Naive thymus-derived CD4-positive, alpha-beta T cell (primary cell): ENCODE measurements at regions not wholly inside any gene's neighbourhood (a gene's known extent, or its start where the extent isn't known, plus 50 kb on each side); places are given as distances from the start of the nearest gene placed in this dataset.

Experiments used
- ATAC-seq: fragments of 150-1000 bp; cut with Tn5 transposase; 2 replicates; pipeline ENCODE4 v1.10.0; 2021; ENCODE audit warnings: mild to moderate bottlenecking, moderate library complexity
- CTCF ChIA-PET: fragments of 350-600 bp; sonication (Branson Sonifier 250); formaldehyde crosslinking; loops from one replicate; lab custom pipeline; 2021; ENCODE audit warnings: antibody characterized with exemption; lab: Charles Lee
- POLR2A ChIA-PET: fragments of 350-600 bp; sonication (Branson Sonifier 250); formaldehyde crosslinking; loops from one replicate; lab custom pipeline; 2021; ENCODE audit warnings: antibody characterized with exemption, inconsistent platforms; lab: Charles Lee
- DNase-seq, 9 donors: peaks; one replicate each; pipeline versions ENCODE4 v3.0.0 to v3.0.0-alpha.2; 2020 to 2022; ENCODE audit warnings: mixed read lengths in 1 of 9
- H3K27ac ChIP-seq: one replicate; pipeline ENCODE4 v1.7.0; 2013; ENCODE audit warnings: mild to moderate bottlenecking, low read depth, low read length, moderate library complexity
- H3K27me3 ChIP-seq, 2 donors: one replicate each; pipeline ENCODE4 v1.7.0; 2013; ENCODE audit warnings: low read length in 2 of 2, mild to moderate bottlenecking in 2 of 2, moderate library complexity in 2 of 2; ENCODE audit not compliant: control insufficient read depth in 2 of 2, insufficient read depth in 2 of 2
- H3K36me3 ChIP-seq, 3 experiments: 1 replicate in 2 of 3; 2 replicates in 1 of 3; pipeline ENCODE4 v1.7.0; 2013; ENCODE audit warnings: low read length in 3 of 3, mild to moderate bottlenecking in 3 of 3, moderate library complexity in 1 of 3; ENCODE audit not compliant: insufficient read depth in 3 of 3, control insufficient read depth in 2 of 3
- H3K4me1 ChIP-seq, 2 donors: one replicate each; pipeline ENCODE4 v1.7.0; 2013; ENCODE audit warnings: low read length in 2 of 2, mild to moderate bottlenecking in 2 of 2, moderate library complexity in 1 of 2; ENCODE audit not compliant: control insufficient read depth in 2 of 2, insufficient read depth in 2 of 2
- H3K4me3 ChIP-seq: 2 replicates; pipeline ENCODE4 v1.7.0; 2013; ENCODE audit warnings: mild to moderate bottlenecking, low read length
- H3K9me3 ChIP-seq, 3 experiments: 1 replicate in 2 of 3; 2 replicates in 1 of 3; pipeline ENCODE4 v1.7.0; 2013; ENCODE audit warnings: low read length in 3 of 3; ENCODE audit not compliant: control insufficient read depth in 2 of 3
- H3K27ac Mint-ChIP-seq, 9 donors: one replicate each; pipeline ENCODE4 v1.8.0; 2020 to 2022; ENCODE audit warnings: mixed read lengths in 9 of 9, mild to moderate bottlenecking in 8 of 9, moderate library complexity in 5 of 9, inconsistent platforms in 2 of 9
- H3K27me3 Mint-ChIP-seq, 5 donors: one replicate each; pipeline ENCODE4 v1.8.0; 2021 to 2022; ENCODE audit warnings: mixed read lengths in 5 of 5, mild to moderate bottlenecking in 1 of 5
- H3K36me3 Mint-ChIP-seq, 5 donors: one replicate each; pipeline ENCODE4 v1.8.0; 2020 to 2022; ENCODE audit warnings: mixed read lengths in 5 of 5, mild to moderate bottlenecking in 3 of 5, inconsistent platforms in 1 of 5
- H3K4me1 Mint-ChIP-seq, 7 donors: one replicate each; pipeline ENCODE4 v1.8.0; 2020 to 2022; ENCODE audit warnings: mixed read lengths in 7 of 7, mild to moderate bottlenecking in 3 of 7, inconsistent platforms in 1 of 7
- H3K4me3 Mint-ChIP-seq, 10 donors: one replicate each; pipeline ENCODE4 v1.8.0; 2020 to 2022; ENCODE audit warnings: mild to moderate bottlenecking in 10 of 10, mixed read lengths in 10 of 10, moderate library complexity in 6 of 10, inconsistent platforms in 2 of 10
- H3K9me3 Mint-ChIP-seq, 11 donors: one replicate each; pipeline ENCODE4 v1.8.0; 2020 to 2022; ENCODE audit warnings: mixed read lengths in 11 of 11, mild to moderate bottlenecking in 4 of 11, inconsistent platforms in 1 of 11, moderate library complexity in 1 of 11
- intact Hi-C, 2 donors: fragments of 100-400 bp; cut with micrococcal nuclease; formaldehyde crosslinking; loops; one replicate each; pipeline ENCODE4 v1.15.1; 2023

DNA sequence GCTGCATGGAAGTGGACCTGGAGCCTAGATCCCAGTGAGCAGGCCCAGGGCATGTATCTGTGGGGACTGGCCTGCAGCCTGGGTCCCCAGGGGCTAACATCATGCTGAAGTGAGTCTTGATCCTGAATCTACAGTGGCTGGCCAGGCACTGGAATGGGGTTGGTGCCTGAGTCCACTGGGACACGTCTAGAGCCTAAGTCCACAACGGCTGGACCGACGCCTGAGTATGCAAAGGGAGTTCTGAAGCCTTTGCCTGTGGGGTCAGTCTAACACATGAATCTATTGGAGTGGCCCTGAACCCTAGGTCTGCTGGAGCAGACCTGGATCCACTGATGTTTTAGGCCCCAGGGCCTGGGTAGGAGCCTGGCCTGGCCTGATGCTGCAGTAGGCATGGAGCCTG, 665.5 kb downstream of the DCDC2C start:
- no peaks in the 10 kb centered on the region for H3K36me3 ChIP-seq
- H3K36me3 Mint-ChIP-seq = peaks cover 0 to 3% (median 0%) of the 10 kb centered on the region in 5 donors
- no peaks in the 10 kb centered on the region for H3K4me1 ChIP-seq
- no peak overlapping the region for H3K27ac ChIP-seq
- H3K4me3 Mint-ChIP-seq = no peak overlapping the region
- intact Hi-C loops = no loop called here
- H3K27ac Mint-ChIP-seq = no peak overlapping the region
- ChIA-PET POLR2A (no interaction called here), CTCF (no interaction called here)
- H3K27me3 ChIP-seq = no peaks in the 10 kb centered on the region
- peaks cover 0 to 4% (median 0%) of the 10 kb centered on the region in 3 experiments for H3K9me3 ChIP-seq
- H3K4me1 Mint-ChIP-seq = no peaks in the 10 kb centered on the region
- no peaks in the 10 kb centered on the region for H3K27me3 Mint-ChIP-seq
- no peak overlapping the region for H3K4me3 ChIP-seq
- DNase-seq = no peak
- no peak for ATAC-seq
- H3K9me3 Mint-ChIP-seq = peaks cover 0 to 32% (median 11%) of the 10 kb centered on the region in 11 donors

DNA sequence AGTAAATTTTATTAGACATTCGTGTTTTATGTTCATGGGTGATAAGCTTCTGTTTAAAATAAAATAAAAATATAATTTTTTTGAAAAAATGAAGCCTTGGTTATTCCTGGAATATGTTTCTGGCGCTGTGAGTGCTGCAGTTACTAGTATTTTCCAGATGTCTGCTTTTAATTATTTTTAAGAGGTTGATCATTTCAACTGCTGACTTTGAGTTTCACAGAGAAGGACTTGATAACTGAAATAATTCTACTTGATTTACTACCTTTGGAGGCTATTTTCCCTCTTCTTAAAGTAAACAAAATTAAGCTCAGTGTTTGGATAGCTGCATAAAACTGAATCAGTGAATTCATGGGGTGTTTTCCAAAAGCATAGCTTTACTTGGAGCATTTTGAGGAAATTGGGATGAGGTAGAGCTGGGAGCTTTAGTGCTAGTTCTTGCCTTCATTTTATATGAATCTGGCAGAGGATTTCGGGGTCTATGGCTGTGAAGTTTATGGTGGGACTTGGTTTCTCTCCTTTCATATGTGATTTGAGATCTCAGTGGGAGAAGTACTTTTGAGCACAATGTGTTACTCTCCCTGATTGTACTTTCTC, 666.5 kb downstream of the DCDC2C start:
- no peak overlapping the region for H3K4me3 Mint-ChIP-seq
- ChIA-PET CTCF (no interaction called here), POLR2A (no interaction called here)
- H3K36me3 Mint-ChIP-seq = peaks cover 0 to 3% (median 0%) of the 10 kb centered on the region in 5 donors
- intact Hi-C loops = no loop called here
- peaks cover 0 to 30% (median 13%) of the 10 kb centered on the region in 11 donors for H3K9me3 Mint-ChIP-seq
- no peak overlapping the region for H3K27ac Mint-ChIP-seq
- DNase-seq (no peak), ATAC-seq (no peak)
- Histone ChIP-seq H3K36me3 (no peaks in the 10 kb centered on the region), H3K27ac (no peak overlapping the region), H3K9me3 (peaks cover 0 to 4% (median 0%) of the 10 kb centered on the region in 3 experiments), H3K4me1 (no peaks in the 10 kb centered on the region), H3K27me3 (no peaks in the 10 kb centered on the region), H3K4me3 (no peak overlapping the region)
- H3K4me1 Mint-ChIP-seq = no peaks in the 10 kb centered on the region
- H3K27me3 Mint-ChIP-seq = no peaks in the 10 kb centered on the region

DNA sequence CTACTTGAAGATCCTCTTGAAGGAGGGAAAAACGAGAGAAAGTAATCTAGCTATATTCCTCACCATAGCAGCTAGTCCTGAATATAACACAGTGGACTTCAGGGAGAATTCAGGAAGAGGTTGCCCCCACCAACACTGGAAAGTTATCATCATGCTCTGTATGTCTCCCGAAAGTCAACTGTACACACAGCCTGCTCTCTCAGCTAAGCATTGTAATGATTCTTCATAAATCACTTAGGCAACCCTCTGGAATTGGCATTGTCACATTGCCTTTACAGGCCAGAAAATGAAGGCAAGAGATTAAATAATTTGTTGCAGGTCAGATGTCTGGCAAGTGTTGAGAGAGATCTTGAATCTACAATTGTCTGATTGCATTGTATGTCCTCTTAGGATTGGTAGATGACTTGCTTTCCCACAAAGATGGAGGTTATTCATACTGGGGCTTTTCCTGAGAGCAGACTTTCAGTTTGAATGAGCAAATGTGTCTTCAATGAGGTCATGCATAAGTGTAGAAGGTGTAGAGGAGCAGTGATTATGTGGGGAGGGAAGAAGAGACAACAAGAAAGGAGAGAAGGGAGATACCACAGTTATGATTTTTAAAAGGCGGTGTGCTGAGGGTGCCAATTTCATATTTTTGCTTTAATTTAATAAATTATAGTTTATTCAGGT, 667.2 kb downstream of the DCDC2C start:
- Mint-ChIP-seq H3K4me3 (no peak overlapping the region), H3K9me3 (peaks cover 0 to 28% (median 15%) of the 10 kb centered on the region in 11 donors), H3K4me1 (no peaks in the 10 kb centered on the region), H3K27ac (no peak overlapping the region), H3K36me3 (peaks cover 0 to 3% (median 0%) of the 10 kb centered on the region in 5 donors), H3K27me3 (no peaks in the 10 kb centered on the region)
- no peak overlapping the region for H3K4me3 ChIP-seq
- no peaks in the 10 kb centered on the region for H3K27me3 ChIP-seq
- ATAC-seq = no peak
- H3K9me3 ChIP-seq = peaks cover 0 to 4% (median 0%) of the 10 kb centered on the region in 3 experiments
- H3K36me3 ChIP-seq = no peaks in the 10 kb centered on the region
- ChIA-PET CTCF (no interaction called here), POLR2A (no interaction called here)
- no peak overlapping the region for H3K27ac ChIP-seq
- no peak for DNase-seq
- intact Hi-C loops = no loop called here
- H3K4me1 ChIP-seq = no peaks in the 10 kb centered on the region

DNA sequence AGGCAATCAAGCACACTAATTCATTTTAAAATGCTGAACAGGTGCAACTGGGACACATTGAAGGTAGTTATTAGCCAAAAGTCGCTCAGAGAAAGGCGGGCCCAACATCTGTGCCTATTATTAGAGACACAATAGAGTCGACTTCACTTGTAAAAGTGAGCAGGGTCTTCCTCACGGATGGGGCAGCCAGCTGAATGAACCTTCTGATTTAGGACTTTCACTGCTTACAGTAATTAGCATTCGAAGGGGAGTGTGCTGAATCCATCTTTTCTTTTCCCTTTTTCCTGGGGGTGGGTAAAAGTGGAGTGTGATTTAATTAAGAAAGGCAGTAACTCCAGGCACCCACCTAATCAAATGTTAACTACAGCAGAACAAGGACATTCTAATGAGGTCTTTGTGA, 677.7 kb downstream of the DCDC2C start:
- Histone ChIP-seq H3K27me3 (no peaks in the 10 kb centered on the region), H3K4me1 (no peaks in the 10 kb centered on the region), H3K27ac (no peak overlapping the region), H3K36me3 (no peaks in the 10 kb centered on the region), H3K4me3 (no peak overlapping the region), H3K9me3 (no peaks in the 10 kb centered on the region)
- ATAC-seq (no peak), DNase-seq (no peak)
- H3K27ac Mint-ChIP-seq = no peak overlapping the region
- no peaks in the 10 kb centered on the region for H3K36me3 Mint-ChIP-seq
- POLR2A ChIA-PET = no interaction called here
- no peaks in the 10 kb centered on the region for H3K4me1 Mint-ChIP-seq
- H3K27me3 Mint-ChIP-seq = no peaks in the 10 kb centered on the region
- H3K9me3 Mint-ChIP-seq = peaks cover 0 to 17% (median 7%) of the 10 kb centered on the region in 11 donors
- H3K4me3 Mint-ChIP-seq = no peak overlapping the region
- intact Hi-C loops = no loop called here
- CTCF ChIA-PET = no interaction called here

DNA sequence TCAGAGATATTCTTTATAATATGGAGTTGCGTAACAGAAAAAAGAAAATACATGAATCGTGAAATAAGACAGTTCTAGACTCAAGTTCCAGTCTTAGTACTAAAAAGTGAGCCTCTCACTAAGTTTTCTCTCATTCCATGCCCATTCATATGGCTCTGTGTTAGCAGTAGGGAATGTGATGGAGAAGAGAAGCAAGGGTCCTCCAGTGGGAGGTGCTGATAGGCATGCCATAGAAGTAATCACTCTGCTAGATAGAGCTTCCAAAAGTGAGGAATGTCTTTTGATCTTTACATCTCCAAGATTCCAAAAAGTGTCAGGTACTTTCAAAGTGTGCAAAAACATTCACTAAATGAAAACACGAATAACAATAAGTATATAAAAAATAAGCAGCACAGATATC, 678.4 kb downstream of the DCDC2C start:
- CTCF ChIA-PET = no interaction called here
- no peak for DNase-seq
- H3K4me3 ChIP-seq = no peak overlapping the region
- intact Hi-C loops = no loop called here
- H3K27me3 ChIP-seq = no peaks in the 10 kb centered on the region
- no peaks in the 10 kb centered on the region for H3K36me3 ChIP-seq
- H3K4me1 Mint-ChIP-seq = no peaks in the 10 kb centered on the region
- H3K27ac ChIP-seq = no peak overlapping the region
- H3K9me3 Mint-ChIP-seq = peaks cover 0 to 12% (median 3%) of the 10 kb centered on the region in 11 donors
- H3K27me3 Mint-ChIP-seq = no peaks in the 10 kb centered on the region
- H3K9me3 ChIP-seq = no peaks in the 10 kb centered on the region
- POLR2A ChIA-PET = no interaction called here
- H3K27ac Mint-ChIP-seq = no peak overlapping the region
- no peaks in the 10 kb centered on the region for H3K4me1 ChIP-seq
- H3K36me3 Mint-ChIP-seq = no peaks in the 10 kb centered on the region
- H3K4me3 Mint-ChIP-seq = no peak overlapping the region
- ATAC-seq = no peak

DNA sequence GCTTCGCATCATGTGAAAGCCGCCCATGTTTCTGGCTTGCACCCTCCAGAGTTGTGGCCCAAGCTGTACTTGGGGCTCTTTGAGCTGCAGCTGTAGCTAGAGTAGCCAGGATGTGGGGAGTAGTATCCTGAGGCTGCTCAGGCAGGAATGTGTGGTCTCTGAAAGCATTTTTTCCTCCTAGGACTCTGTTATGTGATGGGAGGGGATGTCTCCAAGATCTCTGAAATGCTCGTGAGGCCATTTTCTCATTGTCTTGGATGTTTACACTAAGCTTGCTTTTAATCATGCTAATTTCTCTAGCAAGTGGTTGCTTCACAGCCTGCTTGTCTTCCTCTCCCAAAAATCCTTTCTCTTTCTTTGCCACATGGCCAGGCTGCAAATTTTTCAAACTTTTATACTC, 687.6 kb downstream of the DCDC2C start:
- H3K9me3 Mint-ChIP-seq = peaks cover 8 to 42% (median 16%) of the 10 kb centered on the region in 11 donors
- ChIA-PET CTCF (no interaction called here), POLR2A (no interaction called here)
- H3K36me3 Mint-ChIP-seq = no peaks in the 10 kb centered on the region
- no peak for DNase-seq
- Histone ChIP-seq H3K4me1 (no peaks in the 10 kb centered on the region), H3K9me3 (no peaks in the 10 kb centered on the region), H3K36me3 (no peaks in the 10 kb centered on the region), H3K27ac (no peak overlapping the region), H3K27me3 (no peaks in the 10 kb centered on the region), H3K4me3 (no peak overlapping the region)
- no peaks in the 10 kb centered on the region for H3K27me3 Mint-ChIP-seq
- no peak overlapping the region for H3K4me3 Mint-ChIP-seq
- ATAC-seq = no peak
- intact Hi-C loops = no loop called here
- no peaks in the 10 kb centered on the region for H3K4me1 Mint-ChIP-seq
- no peak overlapping the region for H3K27ac Mint-ChIP-seq

DNA sequence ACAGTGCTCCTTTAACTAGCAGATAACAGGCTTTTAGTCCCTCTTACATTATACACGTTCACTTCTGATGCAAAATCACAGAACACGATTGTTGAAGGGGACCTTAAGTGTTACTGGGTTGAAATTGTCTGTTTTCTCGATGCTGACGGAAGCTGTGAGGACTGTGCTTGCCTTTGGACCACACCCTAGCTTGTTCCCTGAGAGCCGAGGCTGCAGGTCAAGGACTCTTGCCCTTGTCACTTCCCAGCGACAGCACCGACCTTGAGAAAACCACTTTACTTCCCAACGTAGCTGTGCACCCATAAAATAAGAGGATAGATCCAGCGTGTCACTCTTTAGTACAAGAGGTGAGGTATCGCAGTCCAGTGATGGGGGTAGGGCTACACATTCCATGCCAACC, 701.0 kb downstream of the DCDC2C start:
- Mint-ChIP-seq H3K36me3 (no peaks in the 10 kb centered on the region), H3K27me3 (peaks cover 0 to 4% (median 0%) of the 10 kb centered on the region in 5 donors), H3K9me3 (peaks cover 0 to 20% (median 12%) of the 10 kb centered on the region in 11 donors), H3K4me1 (no peaks in the 10 kb centered on the region), H3K27ac (no peak overlapping the region), H3K4me3 (no peak overlapping the region)
- Histone ChIP-seq H3K27ac (no peak overlapping the region), H3K27me3 (no peaks in the 10 kb centered on the region), H3K4me3 (no peak overlapping the region), H3K9me3 (no peaks in the 10 kb centered on the region), H3K4me1 (no peaks in the 10 kb centered on the region), H3K36me3 (no peaks in the 10 kb centered on the region)
- intact Hi-C loops = no loop called here
- DNase-seq = no peak
- no peak for ATAC-seq
- CTCF ChIA-PET = no interaction called here
- POLR2A ChIA-PET = no interaction called here
